Lung (tissue), 11 donors: ENCODE measurements at regions not wholly inside any gene's neighbourhood (a gene's known extent, or its start where the extent isn't known, plus 50 kb on each side); places are given as distances from the start of the nearest gene placed in this dataset.

Source experiments
- ATAC-seq: fragments of 200-7000 bp; cut with Tn5 transposase; one replicate; pipeline ENCODE4 v1.9.1; 2020; ENCODE audit warnings: moderate number of reproducible peaks; ENCODE audit not compliant: insufficient read depth, low FRiP score
- DNase-seq, 3 donors: peaks; one replicate each; pipeline ENCODE4 v3.0.0-alpha.2; 2013 to 2017
- H3K27ac ChIP-seq, 2 donors: one replicate each; pipeline ENCODE4 v1.5.1; 2013; ENCODE audit warnings: mild to moderate bottlenecking in 2 of 2, moderate library complexity in 2 of 2, control low read depth in 1 of 2, inconsistent platforms in 1 of 2, low read depth in 1 of 2, low read length in 1 of 2
- H3K27me3 ChIP-seq, 3 donors: one replicate each; pipeline ENCODE4 v1.5.1; 2013; ENCODE audit warnings: low read length in 2 of 3; ENCODE audit not compliant: control insufficient read depth in 3 of 3, insufficient read depth in 3 of 3
- H3K36me3 ChIP-seq, 4 donors: one replicate each; pipeline ENCODE4 v1.5.1; 2013; ENCODE audit warnings: low read length in 4 of 4, mild to moderate bottlenecking in 1 of 4, moderate library complexity in 1 of 4; ENCODE audit not compliant: control insufficient read depth in 4 of 4, insufficient read depth in 4 of 4
- H3K4me1 ChIP-seq, 5 donors: one replicate each; pipeline ENCODE4 v1.5.1; 2013; ENCODE audit warnings: low read length in 5 of 5, mild to moderate bottlenecking in 2 of 5, moderate library complexity in 1 of 5; ENCODE audit not compliant: control insufficient read depth in 5 of 5, insufficient read depth in 5 of 5
- H3K4me3 ChIP-seq: one replicate; pipeline ENCODE4 v1.5.1; 2013; ENCODE audit warnings: mild to moderate bottlenecking, control low read depth, moderate library complexity
- H3K9ac ChIP-seq, 2 donors: one replicate each; pipeline ENCODE4 v1.5.1; 2013; ENCODE audit warnings: low read length in 2 of 2, control low read depth in 1 of 2; ENCODE audit not compliant: insufficient read depth in 1 of 2
- H3K9me3 ChIP-seq, 4 donors: one replicate each; pipeline ENCODE4 v1.5.1; 2013; ENCODE audit warnings: low read length in 3 of 4, mild to moderate bottlenecking in 1 of 4, moderate library complexity in 1 of 4; ENCODE audit not compliant: control insufficient read depth in 4 of 4, insufficient read depth in 3 of 4
- CTCF ChIP-seq: IDR thresholded peaks from 2 replicates; pipeline ENCODE4 v1.5.1; 2012; ENCODE audit warnings: mild to moderate bottlenecking; ENCODE audit errors: control extremely low read depth, extremely low read depth
- WGBS, 2 donors: extraction: QIAGEN DNeasy Blood & Tissue Kit; methylation state at CpG; one replicate each; pipeline ENCODE4 v1.1.7; 2013; 5-methylcytosine and 5-hydroxymethylcytosine counted together
- donor health status: control.
- donor health status: control.
- donor health status: Bipolar disorder and iron deficiency.
- donor health status: healthy.
- donor health status: DM: yes; HTN: yes; CAD: no.

GRCh38 chr4:19195696-19196095 lies 1056.0 kb upstream of the SLIT2 start:
- Histone ChIP-seq H3K4me3 (no peak overlapping the region), H3K27ac (no peak overlapping the region), H3K4me1 (no peaks in the 10 kb centered on the region), H3K36me3 (no peaks in the 10 kb centered on the region), H3K9ac (no peak overlapping the region), H3K9me3 (no peaks in the 10 kb centered on the region), H3K27me3 (no peaks in the 10 kb centered on the region)
- ATAC-seq (no peak), DNase-seq (no peak)
- TF ChIP-seq CTCF: no peak
- WGBS, 2 donors: 41 to 48% methylated on average over 2 of the region's 2 CpGs

- WGBS, 2 donors: 72 to 78% methylated on average over 3 of the region's 3 CpGs
- TF ChIP-seq CTCF: no peak
- DNase-seq (no peak), ATAC-seq (no peak)
- H3K9me3 ChIP-seq: no peaks in the 10 kb centered on the region
- H3K4me1 ChIP-seq: no peaks in the 10 kb centered on the region
- no peak overlapping the region for H3K4me3 ChIP-seq
- H3K36me3 ChIP-seq: no peaks in the 10 kb centered on the region
- no peak overlapping the region for H3K9ac ChIP-seq
- H3K27ac ChIP-seq: no peak overlapping the region
- H3K27me3 ChIP-seq: no peaks in the 10 kb centered on the region
Observed at GRCh38 chr4:19194672-19195071, 1057.0 kb upstream of the SLIT2 start.

GRCh38 chr4:19193274-19193981 lies 1058.3 kb upstream of the SLIT2 start:
- no peak for ATAC-seq
- H3K4me3 ChIP-seq: no peak overlapping the region
- 63 to 75% methylated on average over 9 of the region's 9 CpGs for WGBS, 2 donors
- no peaks in the 10 kb centered on the region for H3K27me3 ChIP-seq
- H3K36me3 ChIP-seq: no peaks in the 10 kb centered on the region
- no peaks in the 10 kb centered on the region for H3K4me1 ChIP-seq
- no peak overlapping the region for H3K9ac ChIP-seq
- DNase-seq: no peak
- no peaks in the 10 kb centered on the region for H3K9me3 ChIP-seq
- TF ChIP-seq CTCF: no peak
- H3K27ac ChIP-seq: no peak overlapping the region
